Lung (tissue), 11 donors: ENCODE measurements at regions not wholly inside any gene's neighbourhood (a gene's known extent, or its start where the extent isn't known, plus 50 kb on each side); places are given as distances from the start of the nearest gene placed in this dataset.

ENCODE experiments used
- ATAC-seq: fragments of 200-7000 bp; cut with Tn5 transposase; one replicate; pipeline ENCODE4 v1.9.1; 2020; ENCODE audit warnings: moderate number of reproducible peaks; ENCODE audit not compliant: insufficient read depth, low FRiP score
- DNase-seq, 3 donors: peaks; one replicate each; pipeline ENCODE4 v3.0.0-alpha.2; 2013 to 2017
- H3K27ac ChIP-seq, 2 donors: one replicate each; pipeline ENCODE4 v1.5.1; 2013; ENCODE audit warnings: mild to moderate bottlenecking in 2 of 2, moderate library complexity in 2 of 2, control low read depth in 1 of 2, inconsistent platforms in 1 of 2, low read depth in 1 of 2, low read length in 1 of 2
- H3K27me3 ChIP-seq, 3 donors: one replicate each; pipeline ENCODE4 v1.5.1; 2013; ENCODE audit warnings: low read length in 2 of 3; ENCODE audit not compliant: control insufficient read depth in 3 of 3, insufficient read depth in 3 of 3
- H3K36me3 ChIP-seq, 4 donors: one replicate each; pipeline ENCODE4 v1.5.1; 2013; ENCODE audit warnings: low read length in 4 of 4, mild to moderate bottlenecking in 1 of 4, moderate library complexity in 1 of 4; ENCODE audit not compliant: control insufficient read depth in 4 of 4, insufficient read depth in 4 of 4
- H3K4me1 ChIP-seq, 5 donors: one replicate each; pipeline ENCODE4 v1.5.1; 2013; ENCODE audit warnings: low read length in 5 of 5, mild to moderate bottlenecking in 2 of 5, moderate library complexity in 1 of 5; ENCODE audit not compliant: control insufficient read depth in 5 of 5, insufficient read depth in 5 of 5
- H3K4me3 ChIP-seq: one replicate; pipeline ENCODE4 v1.5.1; 2013; ENCODE audit warnings: mild to moderate bottlenecking, control low read depth, moderate library complexity
- H3K9ac ChIP-seq, 2 donors: one replicate each; pipeline ENCODE4 v1.5.1; 2013; ENCODE audit warnings: low read length in 2 of 2, control low read depth in 1 of 2; ENCODE audit not compliant: insufficient read depth in 1 of 2
- H3K9me3 ChIP-seq, 4 donors: one replicate each; pipeline ENCODE4 v1.5.1; 2013; ENCODE audit warnings: low read length in 3 of 4, mild to moderate bottlenecking in 1 of 4, moderate library complexity in 1 of 4; ENCODE audit not compliant: control insufficient read depth in 4 of 4, insufficient read depth in 3 of 4
- WGBS, 2 donors: extraction: QIAGEN DNeasy Blood & Tissue Kit; methylation state at CpG; one replicate each; pipeline ENCODE4 v1.1.7; 2013; 5-methylcytosine and 5-hydroxymethylcytosine counted together
- TF ChIP-seq, protein P1 (sequence below): IDR thresholded peaks from 2 replicates; pipeline ENCODE4 v1.5.1; 2012; ENCODE audit warnings: mild to moderate bottlenecking; ENCODE audit errors: control extremely low read depth, extremely low read depth
- donor health status: control.
- donor health status: control.
- donor health status: Bipolar disorder and iron deficiency.
- donor health status: healthy.
- donor health status: DM: yes; HTN: yes; CAD: no.

GRCh38 chr11:26847977-26848376 is 126.1 kb upstream of the SLC5A12 start:
- H3K36me3 ChIP-seq, result no peaks in the 10 kb centered on the region
- ATAC-seq (no peak), DNase-seq (no peak)
- no peak overlapping the region for H3K4me3 ChIP-seq
- no peaks in the 10 kb centered on the region for H3K27me3 ChIP-seq
- no peak overlapping the region for H3K9ac ChIP-seq
- H3K27ac ChIP-seq, result peak overlapping the region in 1 of 2 donors; percentile 61
- WGBS, 2 donors, result 64 to 71% methylated on average over 1 of the region's 1 CpG
- TF ChIP-seq, protein P1, sequence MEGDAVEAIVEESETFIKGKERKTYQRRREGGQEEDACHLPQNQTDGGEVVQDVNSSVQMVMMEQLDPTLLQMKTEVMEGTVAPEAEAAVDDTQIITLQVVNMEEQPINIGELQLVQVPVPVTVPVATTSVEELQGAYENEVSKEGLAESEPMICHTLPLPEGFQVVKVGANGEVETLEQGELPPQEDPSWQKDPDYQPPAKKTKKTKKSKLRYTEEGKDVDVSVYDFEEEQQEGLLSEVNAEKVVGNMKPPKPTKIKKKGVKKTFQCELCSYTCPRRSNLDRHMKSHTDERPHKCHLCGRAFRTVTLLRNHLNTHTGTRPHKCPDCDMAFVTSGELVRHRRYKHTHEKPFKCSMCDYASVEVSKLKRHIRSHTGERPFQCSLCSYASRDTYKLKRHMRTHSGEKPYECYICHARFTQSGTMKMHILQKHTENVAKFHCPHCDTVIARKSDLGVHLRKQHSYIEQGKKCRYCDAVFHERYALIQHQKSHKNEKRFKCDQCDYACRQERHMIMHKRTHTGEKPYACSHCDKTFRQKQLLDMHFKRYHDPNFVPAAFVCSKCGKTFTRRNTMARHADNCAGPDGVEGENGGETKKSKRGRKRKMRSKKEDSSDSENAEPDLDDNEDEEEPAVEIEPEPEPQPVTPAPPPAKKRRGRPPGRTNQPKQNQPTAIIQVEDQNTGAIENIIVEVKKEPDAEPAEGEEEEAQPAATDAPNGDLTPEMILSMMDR, result no peak
- H3K9me3 ChIP-seq, result no peaks in the 10 kb centered on the region
- H3K4me1 ChIP-seq, result peaks cover 0 to 9% (median 0%) of the 10 kb centered on the region in 5 donors

DNA sequence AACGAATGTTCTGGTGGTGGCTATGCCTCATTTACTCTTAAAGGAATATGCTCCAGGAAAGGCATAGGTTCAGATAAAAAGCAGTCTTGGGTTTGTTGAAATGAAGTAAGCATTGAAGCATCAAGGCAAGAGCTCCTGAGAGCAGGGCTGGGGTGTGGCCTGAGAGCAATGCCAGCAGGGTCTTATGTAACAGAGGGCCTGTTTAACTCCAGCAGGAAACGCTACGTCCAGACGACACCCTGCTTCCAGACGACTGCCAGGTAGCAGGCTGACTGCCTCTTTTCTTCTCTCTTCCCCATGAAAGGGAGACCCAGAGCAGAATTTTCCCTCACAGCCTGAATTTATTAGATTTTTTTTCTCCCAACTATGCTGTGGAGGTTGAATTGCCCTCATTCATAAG is 127.2 kb upstream of the SLC5A12 start:
- no peak for ATAC-seq
- Histone ChIP-seq H3K9ac (no peak overlapping the region), H3K4me1 (peaks cover 0 to 9% (median 0%) of the 10 kb centered on the region in 5 donors), H3K4me3 (no peak overlapping the region), H3K9me3 (no peaks in the 10 kb centered on the region), H3K27ac (no peak overlapping the region), H3K36me3 (no peaks in the 10 kb centered on the region), H3K27me3 (no peaks in the 10 kb centered on the region)
- TF ChIP-seq, protein P1, result no peak
- DNase-seq, result no peak
- WGBS, 2 donors, result 26 to 47% methylated on average over 5 of the region's 5 CpGs

DNA sequence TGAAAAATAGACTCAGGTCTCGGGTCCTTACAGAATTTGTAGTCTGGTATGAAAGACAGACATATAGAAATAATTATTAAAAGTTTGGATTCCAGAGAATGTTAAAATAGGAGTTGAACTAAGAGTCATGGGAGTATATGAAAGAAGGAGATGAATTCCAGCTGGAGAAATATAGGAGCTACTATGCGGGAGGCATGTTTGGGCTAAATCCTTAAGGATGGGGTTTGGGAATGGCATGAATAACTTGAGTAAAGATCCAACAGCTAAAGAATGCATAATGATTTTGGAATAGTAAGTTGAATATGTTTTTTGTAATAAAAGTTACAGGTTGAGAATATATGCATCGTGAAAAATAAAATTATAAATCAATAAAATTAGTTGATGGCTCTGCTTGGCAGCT is 129.4 kb upstream of the SLC5A12 start:
- H3K9me3 ChIP-seq, result no peaks in the 10 kb centered on the region
- 87 to 88% methylated on average over 3 of the region's 3 CpGs for WGBS, 2 donors

More for the DNA sequence above, 129.4 kb upstream of the SLC5A12 start:
- Histone ChIP-seq H3K27ac (no peak overlapping the region), H3K9ac (no peak overlapping the region), H3K4me1 (peaks cover 0 to 9% (median 0%) of the 10 kb centered on the region in 5 donors), H3K36me3 (no peaks in the 10 kb centered on the region), H3K4me3 (no peak overlapping the region), H3K27me3 (no peaks in the 10 kb centered on the region)
- TF ChIP-seq, protein P1, result no peak
- ATAC-seq (no peak), DNase-seq (no peak)
